SIG-M5 (cell line): ENCODE measurements at regions not wholly inside any gene's neighbourhood (a gene's known extent, or its start where the extent isn't known, plus 50 kb on each side); places are given as distances from the start of the nearest gene placed in this dataset.

Experiments used
- DNase-seq: peaks from one replicate; lab custom pipeline; 2025; lab: John Stamatoyannopoulos, UW

DNA sequence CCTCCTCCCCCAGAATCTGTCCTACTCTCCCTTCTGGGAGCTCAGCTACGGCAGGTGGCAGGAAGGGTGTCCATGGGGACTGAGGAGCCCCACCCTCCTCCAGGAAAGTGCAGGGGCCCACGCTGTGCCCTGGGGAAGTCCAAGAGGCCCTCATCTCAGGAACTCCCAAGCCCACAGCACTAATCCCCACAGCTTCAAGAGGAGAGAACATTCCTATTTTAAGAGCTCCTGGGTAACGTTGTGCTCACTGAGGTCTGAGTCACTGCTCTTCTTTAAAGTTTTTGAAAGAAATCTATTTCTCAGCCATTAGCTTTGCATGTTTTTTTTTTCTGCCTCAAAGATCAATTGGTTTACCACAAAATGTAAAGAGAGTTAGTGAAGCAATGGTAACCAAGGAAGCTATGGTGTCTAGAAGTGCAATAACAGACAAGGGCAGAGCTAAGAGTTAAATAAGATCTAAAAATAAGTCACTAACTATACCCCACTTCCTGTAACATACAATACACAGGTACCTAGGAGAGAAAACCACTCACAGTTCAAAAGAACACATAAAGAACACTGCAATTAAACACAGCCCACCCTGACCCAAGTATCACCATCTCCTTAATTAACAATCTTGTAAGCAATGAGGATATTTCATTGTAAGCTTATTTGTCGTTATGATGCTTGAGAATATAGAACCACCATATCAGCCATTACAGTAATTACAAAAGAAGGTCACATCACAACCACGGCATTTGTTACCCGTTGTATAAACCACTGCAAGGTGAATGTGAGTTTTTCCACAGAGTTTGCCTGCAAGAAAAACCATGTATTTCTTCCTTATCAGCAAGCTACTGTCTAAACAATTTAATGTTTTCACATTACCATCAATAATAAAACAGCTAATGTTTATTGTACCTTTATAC, 382.3 kb upstream of the SLC30A5 start:
- no peak for DNase-seq

GRCh38 chr5:68714810-68715209, 379.0 kb upstream of the SLC30A5 start:
- DNase-seq: no peak

DNA sequence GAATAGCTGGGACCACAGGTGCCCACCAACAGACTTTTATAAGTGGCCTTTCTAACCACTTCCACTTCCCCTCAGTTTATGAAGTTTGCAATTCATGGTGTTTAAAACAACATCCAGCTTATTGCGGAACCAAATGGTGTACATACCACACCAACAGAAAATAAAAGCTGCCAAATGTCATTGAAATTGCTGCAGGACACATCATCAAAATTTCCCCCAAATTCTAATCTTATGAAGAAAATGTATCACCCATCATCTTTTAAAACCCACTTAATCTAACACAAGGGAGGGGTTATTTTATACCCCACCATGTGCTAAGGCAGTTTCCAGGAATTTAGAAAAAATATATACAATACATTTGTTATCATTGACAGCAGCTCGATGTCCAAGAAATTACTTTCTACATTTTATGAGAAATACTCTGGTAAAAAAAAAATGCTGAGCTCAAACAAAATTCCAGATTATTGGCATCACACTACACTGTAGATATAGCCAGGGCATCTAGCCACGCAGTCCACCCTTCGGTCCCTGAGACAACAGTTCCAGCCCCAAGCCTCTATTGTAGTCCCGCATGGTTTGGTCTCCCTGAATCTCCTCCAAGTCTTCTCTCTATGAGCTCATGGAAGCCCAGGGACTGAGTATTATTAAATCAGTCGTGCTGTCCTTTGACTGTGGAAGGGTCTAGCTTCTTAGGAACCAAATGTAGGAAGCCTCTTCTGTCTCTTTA, 372.8 kb upstream of the SLC30A5 start:
- DNase-seq: no peak

- DNase-seq: no peak
These were observed 371.5 kb upstream of the SLC30A5 start for GRCh38 chr5:68722357-68722756.

DNA sequence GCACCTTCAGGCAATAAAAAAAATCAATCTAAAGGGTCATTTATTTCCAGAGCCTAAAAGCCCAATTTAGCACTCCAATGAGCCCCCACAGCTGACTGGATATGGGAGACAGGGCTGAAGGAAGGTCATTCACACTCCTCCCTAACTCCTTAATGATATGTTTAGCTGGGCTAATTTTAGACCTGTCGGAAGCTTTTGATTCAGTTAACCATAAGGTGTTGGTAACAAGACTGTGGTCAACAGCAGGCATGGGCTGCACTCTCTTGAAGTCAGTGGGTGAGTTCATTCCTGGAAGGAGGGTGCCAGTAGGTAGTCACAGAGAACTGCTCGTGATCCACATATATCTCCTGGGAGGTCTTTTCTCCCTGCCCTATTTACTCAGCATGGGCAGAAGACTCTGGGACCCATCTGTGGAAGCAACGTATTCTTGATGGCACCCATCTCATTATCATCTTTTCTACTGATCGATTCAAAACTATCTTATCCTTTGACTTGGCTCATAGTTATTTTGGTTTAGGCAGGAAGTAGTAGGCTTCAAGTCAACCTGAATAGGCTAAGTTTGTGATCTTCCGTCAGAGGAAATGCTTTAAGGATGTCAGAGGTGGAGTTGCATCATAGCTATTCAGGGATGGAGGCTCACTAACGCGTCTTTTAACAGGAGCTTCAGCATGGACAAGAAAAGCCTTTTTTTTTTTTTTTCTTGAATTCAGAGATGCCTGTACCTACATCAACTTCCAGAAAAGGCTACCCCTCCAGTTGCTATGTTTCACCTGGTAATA, 367.7 kb upstream of the SLC30A5 start:
- no peak for DNase-seq

DNA sequence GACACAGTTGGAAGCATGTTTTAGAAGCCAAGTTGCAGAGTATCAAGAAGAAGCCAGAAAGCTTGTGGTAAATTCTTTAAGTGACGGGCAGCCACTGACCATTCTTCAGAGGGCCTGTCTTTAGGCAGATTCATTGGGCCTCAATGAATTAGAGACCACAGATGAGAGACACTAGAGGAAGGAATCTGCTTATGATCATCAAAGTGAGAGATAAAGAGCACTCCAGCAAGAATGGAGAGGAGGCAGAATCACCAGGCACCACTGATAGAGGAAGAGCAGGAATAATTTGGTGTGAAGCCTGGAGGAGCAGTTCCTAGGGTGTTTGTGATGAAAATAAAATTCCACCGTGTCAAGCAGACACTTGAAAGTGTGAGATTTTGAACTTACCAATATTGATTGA, 365.9 kb upstream of the SLC30A5 start:
- DNase-seq: no peak

GRCh38 chr5:68729678-68730077, 364.1 kb upstream of the SLC30A5 start:
- DNase-seq: no peak

DNA sequence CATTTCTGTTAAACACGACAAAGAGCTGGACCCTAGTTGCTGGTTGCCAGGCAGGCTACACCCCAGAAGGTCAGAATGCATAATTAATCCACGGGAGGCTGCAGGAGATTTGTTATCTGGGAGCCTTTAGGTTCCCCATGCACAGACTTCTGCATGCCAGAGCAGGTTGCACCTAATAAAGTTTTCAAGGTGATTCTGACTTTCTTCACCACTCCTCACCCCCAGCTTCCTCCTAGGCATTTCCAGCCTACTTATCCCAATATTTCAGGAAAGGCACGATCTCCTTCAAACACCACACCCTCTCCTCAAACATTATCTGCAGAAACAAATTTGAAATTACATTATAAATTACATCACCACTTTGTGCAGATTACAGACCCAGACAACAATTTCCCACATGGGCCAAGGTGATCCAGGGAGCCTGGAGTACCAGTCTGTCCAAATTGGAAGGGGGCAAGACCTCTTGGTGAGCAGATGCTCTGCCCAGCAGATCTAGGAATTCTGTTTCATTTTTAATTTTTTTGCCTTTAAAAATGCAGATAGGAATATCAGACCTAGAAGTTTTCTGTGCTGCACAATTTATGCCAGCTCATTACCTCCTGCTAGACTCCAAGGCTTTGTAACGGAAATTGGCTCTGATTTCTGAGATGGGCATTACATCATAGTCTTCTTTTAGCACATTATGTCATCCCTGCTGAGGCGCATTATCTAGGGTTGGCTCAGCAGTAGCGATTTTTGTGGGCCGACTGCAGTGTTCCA, 363.4 kb upstream of the SLC30A5 start:
- DNase-seq: no peak

- DNase-seq: no peak
These were observed 362.7 kb upstream of the SLC30A5 start for GRCh38 chr5:68730979-68731654.

DNA sequence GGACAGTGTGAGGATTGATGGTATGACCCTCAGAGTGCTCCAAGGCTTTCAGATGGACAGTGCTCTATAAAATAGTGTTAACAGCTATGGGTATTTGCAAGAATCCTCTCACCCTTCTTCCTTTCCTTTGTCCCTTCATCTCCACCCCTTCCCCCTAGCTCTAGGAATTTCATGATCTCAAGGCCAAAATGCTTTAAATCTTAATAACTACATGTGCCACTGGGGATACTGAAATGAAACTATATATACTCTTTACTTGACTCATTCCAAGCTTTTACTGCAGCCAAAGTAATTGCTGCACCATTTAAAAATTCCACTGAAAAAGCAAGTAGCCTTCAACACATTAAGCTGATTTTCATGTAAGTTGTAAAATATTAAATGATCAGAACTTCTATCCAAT, 361.6 kb upstream of the SLC30A5 start:
- no peak for DNase-seq

DNA sequence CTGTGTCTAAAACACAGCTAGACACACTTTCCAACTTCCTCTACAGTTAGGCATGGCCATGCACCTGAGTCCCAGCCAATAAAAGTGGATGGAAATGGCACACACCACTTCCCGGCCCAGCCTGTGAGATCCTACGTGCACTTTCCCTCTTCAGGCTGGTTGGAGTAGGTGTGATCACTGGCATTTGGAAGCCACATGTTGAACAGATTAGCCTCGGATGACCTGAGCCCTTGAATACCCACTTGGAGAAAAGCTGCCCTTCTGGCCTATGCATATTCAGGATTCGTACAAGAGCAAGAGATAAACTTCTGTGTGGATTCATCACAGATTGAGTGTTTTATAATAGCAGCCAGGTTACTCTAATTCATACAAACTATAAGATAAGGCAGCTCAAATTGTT, 359.0 kb upstream of the SLC30A5 start:
- no peak for DNase-seq

GRCh38 chr5:68738236-68738635, 355.6 kb upstream of the SLC30A5 start:
- DNase-seq: no peak

- no peak for DNase-seq
These were observed 355.0 kb upstream of the SLC30A5 start for GRCh38 chr5:68738841-68739240.

DNA sequence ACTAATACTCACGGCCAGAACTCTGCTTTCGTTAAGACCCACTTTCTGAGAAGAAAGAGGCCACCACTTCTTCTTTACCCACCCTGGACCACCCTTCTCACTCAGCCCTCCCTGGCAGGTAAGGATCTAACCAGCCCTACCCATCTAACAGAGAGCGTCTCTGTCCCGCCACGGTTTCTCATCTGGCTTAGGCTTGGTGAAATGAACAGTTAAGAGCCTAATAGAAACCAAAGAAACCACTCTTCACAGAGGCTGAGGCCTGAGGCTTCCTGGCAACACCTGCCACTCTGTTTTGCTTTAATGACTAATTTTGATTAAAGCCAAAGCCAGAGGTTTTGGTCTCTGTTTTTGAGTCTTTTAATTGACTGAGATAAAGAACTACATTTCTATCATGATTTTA, 354.1 kb upstream of the SLC30A5 start:
- DNase-seq: no peak

GRCh38 chr5:68740226-68740910, 353.4 kb upstream of the SLC30A5 start:
- DNase-seq: no peak

- no peak for DNase-seq
These were observed 349.6 kb upstream of the SLC30A5 start for GRCh38 chr5:68744206-68744605.

- DNase-seq: no peak
These were observed 348.4 kb upstream of the SLC30A5 start for GRCh38 chr5:68745448-68745847.

GRCh38 chr5:68746220-68746619, 347.6 kb upstream of the SLC30A5 start:
- no peak for DNase-seq

DNA sequence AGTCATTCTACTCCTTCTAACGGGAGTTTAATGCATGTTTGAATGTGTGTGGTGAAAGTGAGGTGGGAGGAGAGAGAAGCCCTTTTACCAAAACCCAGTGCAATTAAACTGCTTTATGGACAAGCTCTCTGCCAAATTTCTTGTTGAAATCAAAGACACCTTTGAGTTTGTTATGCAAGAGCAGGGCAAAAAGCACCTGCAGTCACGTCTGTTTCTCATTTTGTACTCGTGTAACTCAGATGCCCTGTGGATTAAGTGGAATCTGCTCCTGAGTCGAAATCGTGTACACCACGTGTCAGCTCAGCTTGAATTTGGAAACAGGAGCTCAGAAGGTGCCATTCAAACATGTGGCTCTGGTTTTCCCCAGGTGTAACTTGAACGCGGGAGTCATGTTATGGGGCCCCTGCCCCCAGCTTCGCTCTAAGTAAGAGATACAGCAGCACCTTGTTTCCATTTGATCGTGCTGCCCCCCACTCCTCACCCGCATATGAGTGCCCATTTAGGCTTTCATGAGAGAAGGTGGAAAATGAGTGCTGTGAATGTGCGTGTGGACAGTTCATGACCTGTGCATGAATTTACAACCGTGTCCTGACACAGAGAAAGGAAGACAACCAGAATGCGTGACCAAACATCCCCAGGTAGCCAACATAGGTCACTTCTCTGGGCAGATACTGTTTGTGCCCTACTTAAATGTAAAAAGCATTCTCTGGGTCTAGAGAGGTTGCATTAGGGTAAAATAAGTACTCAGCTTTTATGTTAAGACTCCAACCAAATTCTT, 347.0 kb upstream of the SLC30A5 start:
- DNase-seq: no peak

DNA sequence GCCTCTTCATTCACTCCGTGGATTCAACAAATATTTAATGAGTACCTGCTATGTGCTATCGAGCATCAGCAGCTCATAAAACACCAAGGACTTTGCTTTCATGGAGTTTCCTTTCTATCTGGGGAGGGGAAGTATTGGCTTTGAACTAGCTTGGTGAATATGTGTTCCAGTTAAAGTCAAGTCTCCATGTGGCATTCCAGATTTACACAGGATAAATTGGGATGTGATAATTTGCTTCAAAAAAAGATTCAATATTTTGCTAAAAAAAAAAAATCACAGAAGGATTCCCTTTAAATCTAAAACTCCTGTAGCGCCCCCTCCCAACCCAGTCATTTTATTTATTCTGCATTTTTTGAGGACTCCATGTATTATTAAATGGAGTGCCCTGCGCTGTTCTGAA, 346.3 kb upstream of the SLC30A5 start:
- DNase-seq: no peak
